HepG2 (cell line): ENCODE measurements at regions not wholly inside any gene's neighbourhood (a gene's known extent, or its start where the extent isn't known, plus 50 kb on each side); places are given as distances from the start of the nearest gene placed in this dataset.

ENCODE experiments used
- DR1 ChIP-seq: sonication (generic); formaldehyde crosslinking; IDR thresholded peaks from 2 replicates; pipeline ENCODE4 v1.8.0; 2021; ENCODE audit warnings: mild to moderate bottlenecking, missing genetic modification reagents, inconsistent platforms
- FOXA1 ChIP-seq, 2 experiments: fragments of 450-650 bp in 1 of 2; sonication (generic) in 1 of 2; formaldehyde crosslinking in 1 of 2; IDR thresholded peaks; 2 replicates each; pipeline versions ENCODE4 v1.4.0 to v1.6.1; 2016 to 2020; ENCODE audit warnings: missing genetic modification reagents in 1 of 2
- GFI1 ChIP-seq: sonication (generic); formaldehyde crosslinking; IDR thresholded peaks from 2 replicates; pipeline ENCODE4 v1.5.0; 2020; ENCODE audit warnings: missing genetic modification reagents, mild to moderate bottlenecking, borderline replicate concordance
- HNF4A ChIP-seq: sonication (generic); formaldehyde crosslinking; IDR thresholded peaks from 2 replicates; pipeline ENCODE4 v1.4.0; 2020; ENCODE audit warnings: missing genetic modification reagents
- IKZF4 ChIP-seq: sonication (generic); formaldehyde crosslinking; IDR thresholded peaks from 2 replicates; pipeline ENCODE4 v1.5.1; 2020; ENCODE audit warnings: borderline replicate concordance, mild to moderate bottlenecking, low read depth, missing genetic modification reagents; ENCODE audit errors: not compliant biosample characterization
- JARID2 ChIP-seq: sonication (generic); formaldehyde crosslinking; IDR thresholded peaks from 2 replicates; pipeline ENCODE4 v1.8.1; 2023; ENCODE audit warnings: missing genetic modification reagents, inconsistent platforms; ENCODE audit not compliant: insufficient replicate concordance
- MBD4 ChIP-seq: IDR thresholded peaks from 2 replicates; pipeline ENCODE4 v1.6.1; 2012; ENCODE audit warnings: low read length, inconsistent platforms, borderline replicate concordance
- MEF2D ChIP-seq: sonication (generic); formaldehyde crosslinking; IDR thresholded peaks from 2 replicates; pipeline ENCODE4 v1.5.1; 2020; ENCODE audit warnings: mild to moderate bottlenecking, missing genetic modification reagents
- MLLT10 ChIP-seq: sonication (generic); formaldehyde crosslinking; IDR thresholded peaks from 2 replicates; pipeline ENCODE4 v1.4.0; 2020; ENCODE audit warnings: missing genetic modification reagents
- MZF1 ChIP-seq: sonication (generic); formaldehyde crosslinking; IDR thresholded peaks from 2 replicates; pipeline ENCODE4 v1.8.1; 2023; ENCODE audit warnings: mild to moderate bottlenecking, missing genetic modification reagents, borderline replicate concordance
- NFATC3 ChIP-seq: sonication (generic); formaldehyde crosslinking; IDR thresholded peaks from 2 replicates; pipeline ENCODE4 v1.5.1; 2020; ENCODE audit warnings: mild to moderate bottlenecking, missing genetic modification reagents
- NFIC ChIP-seq: IDR thresholded peaks from 2 replicates; pipeline ENCODE4 v1.6.1; 2012; ENCODE audit warnings: mild to moderate bottlenecking, low read length, inconsistent platforms
- RFXAP ChIP-seq: sonication (generic); formaldehyde crosslinking; IDR thresholded peaks from 2 replicates; pipeline ENCODE4 v1.4.0; 2020; ENCODE audit warnings: missing genetic modification reagents, borderline replicate concordance
- SIN3B ChIP-seq: fragments of 150-350 bp; IDR thresholded peaks from 2 replicates; pipeline ENCODE4 v1.6.1; 2014; ENCODE audit warnings: low read length
- SIX4 ChIP-seq: sonication (generic); formaldehyde crosslinking; IDR thresholded peaks from 2 replicates; pipeline ENCODE4 v1.4.0; 2020; ENCODE audit warnings: missing genetic modification reagents
- SMAD1 ChIP-seq: sonication (generic); formaldehyde crosslinking; IDR thresholded peaks from 2 replicates; pipeline ENCODE4 v1.4.0; 2020; ENCODE audit warnings: missing genetic modification reagents, low read depth, mild to moderate bottlenecking, borderline replicate concordance
- SOX6 ChIP-seq, 2 experiments: fragments of 450-650 bp in 1 of 2; sonication (generic) in 1 of 2; formaldehyde crosslinking in 1 of 2; IDR thresholded peaks; 2 replicates each; pipeline versions ENCODE4 v1.4.0 to v1.6.1; 2017 to 2020; ENCODE audit warnings: antibody characterized with exemption in 1 of 2, mild to moderate bottlenecking in 1 of 2, missing genetic modification reagents in 1 of 2
- U2AF1 ChIP-seq: fragments of 200-400 bp; formaldehyde crosslinking; optimal IDR thresholded peaks from 2 replicates; pipeline ENCODE3; 2017; ENCODE audit warnings: mild to moderate bottlenecking, low read depth, low read length
- ZBTB10 ChIP-seq: sonication (generic); formaldehyde crosslinking; IDR thresholded peaks from 2 replicates; pipeline ENCODE4 v1.4.0; 2020; ENCODE audit warnings: missing genetic modification reagents, borderline replicate concordance
- ZNF180 ChIP-seq: sonication (generic); formaldehyde crosslinking; IDR thresholded peaks from 2 replicates; pipeline ENCODE4 v1.4.0; 2020; ENCODE audit warnings: low read depth, missing genetic modification reagents, borderline replicate concordance
- ZNF235 ChIP-seq: sonication (generic); formaldehyde crosslinking; IDR thresholded peaks from 2 replicates; pipeline ENCODE4 v1.8.1; 2023; ENCODE audit warnings: mild to moderate bottlenecking, missing genetic modification reagents, borderline replicate concordance
- ZNF766 ChIP-seq: sonication (generic); formaldehyde crosslinking; IDR thresholded peaks from 2 replicates; pipeline ENCODE4 v1.5.0; 2020; ENCODE audit warnings: missing genetic modification reagents, borderline replicate concordance
- ZNF790 ChIP-seq: sonication (generic); formaldehyde crosslinking; IDR thresholded peaks from 2 replicates; pipeline ENCODE4 v1.8.0; 2022; ENCODE audit warnings: missing genetic modification reagents, mild to moderate bottlenecking, borderline replicate concordance
- ZSCAN30 ChIP-seq: sonication (generic); formaldehyde crosslinking; IDR thresholded peaks from 2 replicates; pipeline ENCODE4 v1.5.0; 2020; ENCODE audit warnings: mild to moderate bottlenecking, missing genetic modification reagents
- TF ChIP-seq, protein P1 (sequence below): sonication (generic); IDR thresholded peaks from 2 replicates; pipeline ENCODE4 v1.6.1; 2016; ENCODE audit warnings: low read depth, borderline replicate concordance
- TF ChIP-seq, protein P2 (sequence below): sonication (generic); formaldehyde crosslinking; IDR thresholded peaks from 2 replicates; pipeline ENCODE4 v1.4.0; 2020; ENCODE audit warnings: missing genetic modification reagents
- TF ChIP-seq, protein P3 (sequence below): IDR thresholded peaks from 2 replicates; pipeline ENCODE4 v1.6.1; 2016

DNA sequence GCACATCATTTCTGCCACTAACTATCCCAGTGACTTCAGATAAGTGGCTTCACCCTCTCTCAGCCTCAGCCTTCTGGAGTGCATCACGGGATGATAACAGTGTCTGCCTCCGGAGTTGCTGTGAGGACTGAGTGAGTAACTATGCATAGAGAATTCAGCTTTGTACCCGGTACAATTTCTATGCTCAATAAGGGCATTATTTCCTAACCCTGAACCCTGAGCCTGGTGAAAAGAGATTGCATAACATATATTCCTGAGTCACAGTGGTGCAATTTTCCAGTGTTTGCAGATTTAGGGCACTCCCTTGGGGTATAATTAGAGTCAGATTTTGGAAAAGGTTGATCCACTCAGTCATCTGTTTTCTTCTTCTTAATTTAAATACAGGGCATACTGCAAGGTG, 181.1 kb downstream of the PTPN11 start (continued):
- TF ChIP-seq ZNF790 (CRISPR knock-in tag) = no peak
- no peak for TF ChIP-seq SIN3B
- no peak for TF ChIP-seq ZNF180 (CRISPR knock-in tag)
- TF ChIP-seq MLLT10 (CRISPR knock-in tag) = no peak
- TF ChIP-seq HNF4A (CRISPR knock-in tag) = peak; percentile 97
- TF ChIP-seq, protein P1, sequence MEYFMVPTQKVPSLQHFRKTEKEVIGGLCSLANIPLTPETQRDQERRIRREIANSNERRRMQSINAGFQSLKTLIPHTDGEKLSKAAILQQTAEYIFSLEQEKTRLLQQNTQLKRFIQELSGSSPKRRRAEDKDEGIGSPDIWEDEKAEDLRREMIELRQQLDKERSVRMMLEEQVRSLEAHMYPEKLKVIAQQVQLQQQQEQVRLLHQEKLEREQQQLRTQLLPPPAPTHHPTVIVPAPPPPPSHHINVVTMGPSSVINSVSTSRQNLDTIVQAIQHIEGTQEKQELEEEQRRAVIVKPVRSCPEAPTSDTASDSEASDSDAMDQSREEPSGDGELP = no peak
- no peak for TF ChIP-seq SOX6 (IDR thresholded peaks at IDR 0.05)
- TF ChIP-seq SOX6 (CRISPR knock-in tag; IDR thresholded peaks at IDR 0.05) = peak; percentile 78
- TF ChIP-seq ZNF766 (CRISPR knock-in tag) = no peak
- no peak for TF ChIP-seq DR1
- TF ChIP-seq MEF2D (CRISPR knock-in tag) = 0 out of 2 replicates have a peak, but pooled peaks have one; percentile 33
- peak; percentile 44; the same call in 1 of the 2 replicates for TF ChIP-seq ZBTB10
- TF ChIP-seq NFIC = no peak
- no peak for TF ChIP-seq RFXAP (CRISPR knock-in tag)
- no peak for TF ChIP-seq GFI1 (CRISPR knock-in tag)
- TF ChIP-seq ZSCAN30 = no peak
- TF ChIP-seq FOXA1 (IDR thresholded peaks at IDR 0.05) = no peak
- TF ChIP-seq FOXA1 (CRISPR knock-in tag; IDR thresholded peaks at IDR 0.05) = peak; percentile 42; the same call in 1 of the 2 replicates
- TF ChIP-seq, protein P2, sequence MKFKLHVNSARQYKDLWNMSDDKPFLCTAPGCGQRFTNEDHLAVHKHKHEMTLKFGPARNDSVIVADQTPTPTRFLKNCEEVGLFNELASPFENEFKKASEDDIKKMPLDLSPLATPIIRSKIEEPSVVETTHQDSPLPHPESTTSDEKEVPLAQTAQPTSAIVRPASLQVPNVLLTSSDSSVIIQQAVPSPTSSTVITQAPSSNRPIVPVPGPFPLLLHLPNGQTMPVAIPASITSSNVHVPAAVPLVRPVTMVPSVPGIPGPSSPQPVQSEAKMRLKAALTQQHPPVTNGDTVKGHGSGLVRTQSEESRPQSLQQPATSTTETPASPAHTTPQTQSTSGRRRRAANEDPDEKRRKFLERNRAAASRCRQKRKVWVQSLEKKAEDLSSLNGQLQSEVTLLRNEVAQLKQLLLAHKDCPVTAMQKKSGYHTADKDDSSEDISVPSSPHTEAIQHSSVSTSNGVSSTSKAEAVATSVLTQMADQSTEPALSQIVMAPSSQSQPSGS = peak; percentile 75; the same call in 1 of the 2 replicates
- TF ChIP-seq, protein P3, sequence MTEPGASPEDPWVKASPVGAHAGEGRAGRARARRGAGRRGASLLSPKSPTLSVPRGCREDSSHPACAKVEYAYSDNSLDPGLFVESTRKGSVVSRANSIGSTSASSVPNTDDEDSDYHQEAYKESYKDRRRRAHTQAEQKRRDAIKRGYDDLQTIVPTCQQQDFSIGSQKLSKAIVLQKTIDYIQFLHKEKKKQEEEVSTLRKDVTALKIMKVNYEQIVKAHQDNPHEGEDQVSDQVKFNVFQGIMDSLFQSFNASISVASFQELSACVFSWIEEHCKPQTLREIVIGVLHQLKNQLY (CRISPR knock-in tag) = no peak
- TF ChIP-seq NFATC3 (CRISPR knock-in tag) = no peak
- no peak for TF ChIP-seq JARID2 (CRISPR knock-in tag)
- TF ChIP-seq MZF1 = no peak
- TF ChIP-seq U2AF1 = no peak
- no peak for TF ChIP-seq IKZF4
- TF ChIP-seq SIX4 (CRISPR knock-in tag) = no peak
- TF ChIP-seq ZNF235 (CRISPR knock-in tag) = no peak
- no peak for TF ChIP-seq MBD4
- TF ChIP-seq SMAD1 (CRISPR knock-in tag) = no peak
